Esophagus squamous epithelium (tissue), 4 donors: ENCODE measurements at regions not wholly inside any gene's neighbourhood (a gene's known extent, or its start where the extent isn't known, plus 50 kb on each side); places are given as distances from the start of the nearest gene placed in this dataset.

ENCODE experiments used
- CTCF ChIP-seq, 6 experiments: fragments of 450-650 bp in 4 of 6; fragments of 200-600 bp in 2 of 6; sonication (generic) in 2 of 6; IDR thresholded peaks; one replicate each; pipeline ENCODE4 v1.5.1; 2016 to 2019; ENCODE audit warnings: antibody characterized with exemption in 6 of 6, mild to moderate bottlenecking in 4 of 6, moderate library complexity in 4 of 6
- POLR2A ChIP-seq, 4 donors: fragments of 450-650 bp; IDR thresholded peaks; one replicate each; pipeline ENCODE4 v1.6.1; 2017; ENCODE audit warnings: antibody characterized with exemption in 4 of 4, mild to moderate bottlenecking in 4 of 4, moderate library complexity in 3 of 4

GRCh38 chr6:126156973-126157372, 170.6 kb downstream of the TRMT11 start:
- TF ChIP-seq POLR2A (IDR thresholded peaks at IDR 0.05) (no peak), CTCF (IDR thresholded peaks at IDR 0.05) (no peak)
